ENCODE measurements at regions not wholly inside any gene's neighbourhood (a gene's known extent, or its start where the extent isn't known, plus 50 kb on each side); places are given as distances from the start of the nearest gene placed in this dataset.
"Not testable (repeated sequence)": the region's sequence is repeated elsewhere in the genome, so short reads cannot be mapped to it uniquely, and the experiment has no call there.

GRCh38 chr4:114321366-114321765 is 277.2 kb upstream of the UGT8 start:
- Mint-ChIP-seq H3K27ac (no peak overlapping the region), H3K36me3 (ENCODE audit: low read depth) (no peaks in the 10 kb centered on the region), H3K9me3 (no peaks in the 10 kb centered on the region), H3K27me3 (ENCODE audit: low read depth) (no peaks in the 10 kb centered on the region), H3K4me3 (no peak overlapping the region), H3K4me1 (ENCODE audit: low read depth) (no peaks in the 10 kb centered on the region)
- no peak for DNase-seq (ENCODE audit: low spot score)

- Mint-ChIP-seq H3K27ac (no peak overlapping the region), H3K4me1 (ENCODE audit: low read depth) (no peaks in the 10 kb centered on the region), H3K27me3 (ENCODE audit: low read depth) (no peaks in the 10 kb centered on the region)
Observed at GRCh38 chr4:114323841-114324240, 274.8 kb upstream of the UGT8 start.

DNA sequence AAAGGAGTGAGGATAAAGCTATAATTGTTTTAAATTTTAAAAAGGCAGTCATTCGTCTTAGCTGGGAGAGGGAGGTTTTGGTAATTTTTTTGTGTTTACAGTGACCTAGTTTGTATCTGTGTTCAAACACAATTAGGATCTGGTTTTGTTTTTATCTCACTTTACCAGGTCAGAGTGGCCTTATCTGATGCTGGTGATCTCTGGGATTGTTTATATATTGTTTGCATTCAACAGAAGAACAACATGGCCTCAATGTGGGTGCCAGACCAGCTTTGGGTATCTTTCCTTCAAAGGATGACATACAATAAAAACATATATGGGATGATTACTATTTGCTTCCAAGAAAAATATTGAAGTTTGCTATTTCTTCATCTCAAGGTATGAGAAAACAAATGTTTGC is 272.2 kb upstream of the UGT8 start:
- Mint-ChIP-seq H3K9me3 (no peaks in the 10 kb centered on the region), H3K4me3 (no peak overlapping the region), H3K4me1 (ENCODE audit: low read depth) (no peaks in the 10 kb centered on the region), H3K36me3 (ENCODE audit: low read depth) (no peaks in the 10 kb centered on the region), H3K27me3 (ENCODE audit: low read depth) (no peaks in the 10 kb centered on the region), H3K27ac (no peak overlapping the region)
- DNase-seq (ENCODE audit: low spot score): no peak

More at GRCh38 chr4:114323841-114324240, 274.8 kb upstream of the UGT8 start:
- no peak for DNase-seq (ENCODE audit: low spot score)
- H3K4me3 Mint-ChIP-seq: no peak overlapping the region
- no peaks in the 10 kb centered on the region for H3K36me3 Mint-ChIP-seq (ENCODE audit: low read depth)
- H3K9me3 Mint-ChIP-seq: no peaks in the 10 kb centered on the region

DNA sequence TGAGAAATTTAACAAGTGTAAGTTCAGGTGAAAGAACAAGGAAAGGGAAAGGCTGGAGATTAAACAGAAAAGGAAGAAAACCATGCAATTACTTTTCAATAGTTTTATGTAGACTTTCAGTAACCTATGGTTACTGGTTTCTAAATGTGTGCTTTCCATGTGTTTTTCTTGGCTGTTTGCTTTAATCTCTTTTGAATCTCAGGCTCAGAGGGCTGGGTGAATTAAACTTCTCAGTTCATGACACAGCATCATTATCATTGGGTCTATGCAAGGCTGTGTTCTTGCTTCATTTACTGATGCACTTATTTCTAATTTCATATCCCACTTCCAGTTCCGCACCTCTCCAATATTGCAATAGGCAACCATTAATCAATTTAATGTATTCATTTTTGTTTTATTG is 266.5 kb upstream of the UGT8 start:
- H3K4me1 Mint-ChIP-seq (ENCODE audit: low read depth): no peaks in the 10 kb centered on the region
- H3K4me3 Mint-ChIP-seq: no peak overlapping the region
- DNase-seq (ENCODE audit: low spot score): no peak
- H3K27me3 Mint-ChIP-seq (ENCODE audit: low read depth): no peaks in the 10 kb centered on the region
- H3K36me3 Mint-ChIP-seq (ENCODE audit: low read depth): no peaks in the 10 kb centered on the region
- H3K27ac Mint-ChIP-seq: no peak overlapping the region
- no peaks in the 10 kb centered on the region for H3K9me3 Mint-ChIP-seq

DNA sequence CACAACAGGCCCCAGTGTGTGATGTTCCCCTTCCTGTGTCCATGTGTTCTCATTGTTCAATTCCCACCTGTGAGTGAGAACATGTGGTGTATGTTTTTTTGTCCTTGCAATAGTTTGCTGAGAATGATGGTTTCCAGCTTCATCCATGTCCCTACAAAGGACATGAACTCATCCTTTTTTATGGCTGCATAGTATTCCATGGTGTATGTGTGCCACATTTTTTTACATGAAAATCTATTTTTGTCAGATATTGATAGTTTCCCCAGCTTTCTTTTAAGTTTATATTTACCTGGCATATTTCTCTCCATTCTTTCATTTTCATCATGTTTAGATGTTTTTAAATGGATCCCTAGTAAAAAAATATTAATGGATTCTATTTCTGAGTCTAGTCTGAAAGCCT is 264.2 kb upstream of the UGT8 start:
- H3K36me3 Mint-ChIP-seq (ENCODE audit: low read depth); DNase-seq (ENCODE audit: low spot score); H3K9me3 Mint-ChIP-seq; H3K4me1 Mint-ChIP-seq (ENCODE audit: low read depth); H3K27ac Mint-ChIP-seq; H3K27me3 Mint-ChIP-seq (ENCODE audit: low read depth); H3K4me3 Mint-ChIP-seq: not testable (repeated sequence)

- H3K4me1 Mint-ChIP-seq (ENCODE audit: low read depth): no peaks in the 10 kb centered on the region
- H3K27ac Mint-ChIP-seq: no peak overlapping the region
- H3K9me3 Mint-ChIP-seq: no peaks in the 10 kb centered on the region
Observed at GRCh38 chr4:114334884-114335330, 263.7 kb upstream of the UGT8 start.

DNA sequence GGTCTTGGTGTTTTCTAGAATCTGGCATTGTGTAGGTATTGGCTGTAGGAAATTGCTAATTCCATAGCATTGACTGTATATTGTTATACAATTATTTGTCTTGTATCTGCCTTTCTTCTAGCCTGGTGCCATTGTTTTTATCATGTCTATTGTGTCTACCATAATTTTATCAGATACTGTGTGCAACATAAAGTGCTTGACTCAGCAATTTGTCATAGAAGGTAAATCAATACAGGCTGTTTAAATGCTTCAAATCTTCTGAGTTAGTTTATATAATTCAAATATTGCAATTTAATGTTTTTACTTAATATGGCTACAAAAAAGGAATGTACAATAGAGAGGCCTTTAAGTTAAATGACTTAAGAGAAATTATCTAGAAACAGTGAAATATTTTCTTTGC is 263.3 kb upstream of the UGT8 start:
- Mint-ChIP-seq H3K27ac (no peak overlapping the region), H3K4me3 (no peak overlapping the region), H3K9me3 (no peaks in the 10 kb centered on the region), H3K36me3 (ENCODE audit: low read depth) (no peaks in the 10 kb centered on the region), H3K4me1 (ENCODE audit: low read depth) (no peaks in the 10 kb centered on the region), H3K27me3 (ENCODE audit: low read depth) (no peaks in the 10 kb centered on the region)
- DNase-seq (ENCODE audit: low spot score): no peak

More at GRCh38 chr4:114334884-114335330, 263.7 kb upstream of the UGT8 start:
- H3K27me3 Mint-ChIP-seq (ENCODE audit: low read depth): no peaks in the 10 kb centered on the region
- H3K4me3 Mint-ChIP-seq: no peak overlapping the region
- H3K36me3 Mint-ChIP-seq (ENCODE audit: low read depth): no peaks in the 10 kb centered on the region
- no peak for DNase-seq (ENCODE audit: low spot score)

DNA sequence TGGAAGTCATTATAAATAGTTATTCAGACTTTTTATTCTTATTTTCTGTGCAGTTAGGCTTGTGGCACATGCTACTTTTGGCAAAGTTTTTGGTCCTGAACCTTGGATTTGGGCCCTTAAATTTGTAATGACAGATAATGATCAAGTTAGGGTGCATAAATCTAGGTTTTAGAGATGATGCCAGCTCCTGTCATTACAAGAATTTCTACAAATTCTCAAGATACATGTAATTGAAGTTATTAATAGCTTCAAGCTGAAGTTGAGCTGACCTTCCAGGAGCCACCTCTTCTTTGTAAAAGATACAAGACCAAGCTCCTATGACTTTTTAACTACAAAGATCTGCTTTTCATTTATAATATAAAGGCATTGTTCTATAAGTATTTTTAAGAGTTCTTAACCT is 255.6 kb upstream of the UGT8 start:
- H3K4me3 Mint-ChIP-seq: no peak overlapping the region

DNA sequence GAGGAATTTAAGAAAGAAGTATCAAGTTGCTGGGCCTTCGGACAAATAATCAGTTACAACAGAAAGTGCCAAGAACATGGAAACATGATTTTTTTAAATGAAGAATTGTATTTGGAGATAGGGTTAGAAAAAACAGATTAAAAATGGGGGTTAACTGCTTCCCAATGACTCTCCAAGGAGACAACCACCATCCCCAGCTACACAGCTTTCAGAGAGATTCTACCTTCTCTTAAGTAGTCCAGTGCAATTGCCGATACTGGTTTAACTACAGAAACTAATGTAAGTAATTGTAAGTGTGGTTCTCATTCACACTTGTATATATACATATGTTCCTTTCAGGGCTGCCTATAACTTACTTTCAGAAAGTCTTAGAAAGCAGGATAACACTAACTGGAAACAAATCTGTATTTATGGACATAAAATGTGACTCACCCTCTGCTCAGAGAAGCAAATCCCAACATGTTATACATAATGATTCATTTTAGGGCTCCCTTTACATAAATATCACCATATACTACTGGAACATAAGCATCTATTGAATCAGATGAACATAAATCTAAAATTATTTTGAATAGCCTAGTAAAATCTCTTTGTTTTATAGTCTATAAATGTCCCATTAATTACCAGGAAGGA is 248.9 kb upstream of the UGT8 start:
- H3K4me1 Mint-ChIP-seq (ENCODE audit: low read depth): no peaks in the 10 kb centered on the region
- H3K27me3 Mint-ChIP-seq (ENCODE audit: low read depth): no peaks in the 10 kb centered on the region
- no peaks in the 10 kb centered on the region for H3K9me3 Mint-ChIP-seq
- no peaks in the 10 kb centered on the region for H3K36me3 Mint-ChIP-seq (ENCODE audit: low read depth)
- H3K4me3 Mint-ChIP-seq: no peak overlapping the region
- no peak overlapping the region for H3K27ac Mint-ChIP-seq
- no peak for DNase-seq (ENCODE audit: low spot score)

More for the DNA sequence above, 255.6 kb upstream of the UGT8 start:
- no peaks in the 10 kb centered on the region for H3K4me1 Mint-ChIP-seq (ENCODE audit: low read depth)
- H3K27me3 Mint-ChIP-seq (ENCODE audit: low read depth): no peaks in the 10 kb centered on the region
- DNase-seq (ENCODE audit: low spot score): no peak
- no peak overlapping the region for H3K27ac Mint-ChIP-seq
- H3K9me3 Mint-ChIP-seq: no peaks in the 10 kb centered on the region
- no peaks in the 10 kb centered on the region for H3K36me3 Mint-ChIP-seq (ENCODE audit: low read depth)

DNA sequence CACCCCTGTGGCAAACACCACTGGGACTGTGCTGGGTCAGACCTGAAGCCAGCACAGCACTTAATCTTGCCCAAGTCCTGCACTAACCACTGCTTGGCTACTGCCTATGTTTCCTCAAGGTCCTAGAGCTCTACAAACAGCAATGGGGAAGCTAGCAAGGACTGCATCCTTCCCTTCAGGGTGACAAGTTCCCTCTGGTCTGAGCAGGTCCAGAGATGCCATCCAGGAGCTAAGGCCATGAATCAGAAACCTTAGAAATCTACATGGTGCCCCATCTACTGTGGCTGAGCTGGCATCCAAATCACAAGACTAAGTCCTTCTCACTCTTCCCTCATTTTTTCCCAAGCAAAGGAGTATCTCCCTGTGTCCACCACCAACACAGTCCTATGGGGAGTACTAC is 239.7 kb upstream of the UGT8 start:
- Mint-ChIP-seq H3K36me3 (ENCODE audit: low read depth) (no peaks in the 10 kb centered on the region), H3K27ac (no peak overlapping the region), H3K9me3 (no peaks in the 10 kb centered on the region), H3K4me3 (no peak overlapping the region), H3K4me1 (ENCODE audit: low read depth) (no peaks in the 10 kb centered on the region), H3K27me3 (ENCODE audit: low read depth) (no peaks in the 10 kb centered on the region)
- no peak for DNase-seq (ENCODE audit: low spot score)

- H3K27me3 Mint-ChIP-seq (ENCODE audit: low read depth): no peaks in the 10 kb centered on the region
- no peaks in the 10 kb centered on the region for H3K4me1 Mint-ChIP-seq (ENCODE audit: low read depth)
- H3K4me3 Mint-ChIP-seq: no peak overlapping the region
- H3K9me3 Mint-ChIP-seq: no peaks in the 10 kb centered on the region
- DNase-seq (ENCODE audit: low spot score): no peak
- H3K36me3 Mint-ChIP-seq (ENCODE audit: low read depth): no peaks in the 10 kb centered on the region
- H3K27ac Mint-ChIP-seq: no peak overlapping the region
Observed at GRCh38 chr4:114361249-114361648, 237.4 kb upstream of the UGT8 start.

DNA sequence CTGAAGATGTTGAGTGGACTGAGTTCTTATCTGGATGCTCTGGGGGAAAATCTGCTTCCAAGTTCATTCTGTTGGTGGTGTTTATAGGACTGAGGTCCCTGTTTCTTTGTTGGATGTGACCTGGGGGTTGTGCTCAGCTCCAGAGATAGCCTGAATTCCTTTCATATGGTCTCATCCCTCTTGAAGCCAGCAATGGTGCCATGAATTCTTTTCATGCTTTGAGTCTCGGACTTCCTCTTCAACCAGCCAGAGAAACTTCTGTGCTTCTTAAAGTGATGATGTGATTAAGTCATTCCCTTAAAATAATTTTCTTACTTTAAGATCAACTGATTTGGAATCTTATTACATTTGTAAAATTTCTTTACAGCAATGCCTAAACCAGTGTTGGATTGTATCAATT is 233.8 kb upstream of the UGT8 start:
- Mint-ChIP-seq H3K27ac (no peak overlapping the region), H3K27me3 (ENCODE audit: low read depth) (no peaks in the 10 kb centered on the region), H3K9me3 (no peaks in the 10 kb centered on the region), H3K36me3 (ENCODE audit: low read depth) (no peaks in the 10 kb centered on the region), H3K4me3 (no peak overlapping the region), H3K4me1 (ENCODE audit: low read depth) (no peaks in the 10 kb centered on the region)
- no peak for DNase-seq (ENCODE audit: low spot score)

DNA sequence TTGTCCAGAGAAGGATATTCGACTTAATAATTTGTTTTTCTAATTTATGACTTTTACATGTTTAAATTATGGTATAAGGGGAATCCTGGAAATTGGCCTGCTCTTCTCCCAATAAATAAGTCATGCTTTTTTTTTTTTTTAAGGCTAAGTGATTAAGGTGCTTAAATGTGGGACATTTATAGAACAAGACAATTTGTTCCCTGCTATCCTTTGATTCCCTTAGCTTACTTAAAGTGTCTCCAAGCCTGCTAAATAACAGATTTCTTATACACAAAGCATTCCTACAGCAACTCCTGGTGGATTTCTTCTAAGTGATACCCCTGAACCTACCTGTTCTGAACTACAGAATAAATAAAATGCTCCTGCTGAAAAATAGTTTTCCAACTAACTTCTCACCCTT is 233.0 kb upstream of the UGT8 start:
- H3K4me3 Mint-ChIP-seq: no peak overlapping the region

DNA sequence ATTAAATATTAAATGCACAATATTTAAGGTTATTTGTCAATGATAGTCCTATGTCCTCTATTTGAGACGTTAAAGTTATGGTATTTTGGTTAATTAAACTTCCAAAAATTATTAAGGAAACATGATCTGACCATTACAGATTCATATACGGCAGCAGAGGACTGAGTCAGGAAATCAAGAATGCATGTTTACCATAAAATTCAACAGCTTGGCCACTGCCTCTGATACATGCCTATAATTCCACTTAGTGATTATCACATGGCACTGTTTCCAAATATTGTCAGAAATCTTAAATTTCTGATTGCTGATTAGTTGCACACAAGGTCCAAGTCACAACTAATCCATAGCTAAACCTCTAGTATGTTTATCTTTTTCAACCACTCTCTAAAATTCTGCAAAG is 232.2 kb upstream of the UGT8 start:
- Mint-ChIP-seq H3K27me3 (ENCODE audit: low read depth) (no peaks in the 10 kb centered on the region), H3K9me3 (no peaks in the 10 kb centered on the region), H3K4me3 (no peak overlapping the region), H3K36me3 (ENCODE audit: low read depth) (no peaks in the 10 kb centered on the region), H3K27ac (no peak overlapping the region), H3K4me1 (ENCODE audit: low read depth) (no peaks in the 10 kb centered on the region)
- no peak for DNase-seq (ENCODE audit: low spot score)

More for the DNA sequence above, 233.0 kb upstream of the UGT8 start:
- Mint-ChIP-seq H3K9me3 (no peaks in the 10 kb centered on the region), H3K36me3 (ENCODE audit: low read depth) (no peaks in the 10 kb centered on the region), H3K27ac (no peak overlapping the region), H3K27me3 (ENCODE audit: low read depth) (no peaks in the 10 kb centered on the region), H3K4me1 (ENCODE audit: low read depth) (no peaks in the 10 kb centered on the region)
- no peak for DNase-seq (ENCODE audit: low spot score)

- Mint-ChIP-seq H3K36me3 (ENCODE audit: low read depth) (no peaks in the 10 kb centered on the region), H3K9me3 (no peaks in the 10 kb centered on the region), H3K4me3 (no peak overlapping the region), H3K27ac (no peak overlapping the region), H3K4me1 (ENCODE audit: low read depth) (no peaks in the 10 kb centered on the region), H3K27me3 (ENCODE audit: low read depth) (no peaks in the 10 kb centered on the region)
- no peak for DNase-seq (ENCODE audit: low spot score)
Observed at GRCh38 chr4:114368751-114369150, 229.9 kb upstream of the UGT8 start.

Measured in T-helper 2 cell treated with Interferon-gamma antibody and Interleukin-4, amounts not matched to agents 5 μg/mL and 100 μg/mL, for 36 hours (primary cell).